HG02943 (cell line): ENCODE measurements at regions not wholly inside any gene's neighbourhood (a gene's known extent, or its start where the extent isn't known, plus 50 kb on each side); places are given as distances from the start of the nearest gene placed in this dataset.
"Not testable (repeated sequence)": the region's sequence is repeated elsewhere in the genome, so short reads cannot be mapped to it uniquely, and the experiment has no call there.

ENCODE experiments used
- ATAC-seq: cut with Tn5 transposase; IDR thresholded peaks from one replicate; pipeline ENCODE4 v1.9.1; 2021; ENCODE audit warnings: mild to moderate bottlenecking, low read depth, moderate library complexity; ENCODE audit not compliant: unreplicated experiment

GRCh38 chr3:177607589-177607988 lies 410.3 kb upstream of the TBL1XR1 start:
- ATAC-seq, result no peak

GRCh38 chr3:177608443-177608842 lies 411.2 kb upstream of the TBL1XR1 start:
- no peak for ATAC-seq

GRCh38 chr3:177609613-177610012 lies 412.3 kb upstream of the TBL1XR1 start:
- no peak for ATAC-seq

- no peak for ATAC-seq
Observed at GRCh38 chr3:177610262-177610661, 413.0 kb upstream of the TBL1XR1 start.

- ATAC-seq, result no peak
Observed at GRCh38 chr3:177610686-177611633, 413.7 kb upstream of the TBL1XR1 start.

GRCh38 chr3:177611752-177612334 lies 414.6 kb upstream of the TBL1XR1 start:
- no peak for ATAC-seq

- no peak for ATAC-seq
Observed at GRCh38 chr3:177613901-177614300, 416.6 kb upstream of the TBL1XR1 start.

GRCh38 chr3:177615015-177615414 lies 417.7 kb upstream of the TBL1XR1 start:
- ATAC-seq, result no peak

- ATAC-seq, result no peak
Observed at GRCh38 chr3:177618873-177619733, 421.8 kb upstream of the TBL1XR1 start.

- ATAC-seq, result no peak
Observed at GRCh38 chr3:177620073-177620472, 422.8 kb upstream of the TBL1XR1 start.

GRCh38 chr3:177622520-177622919 lies 425.2 kb upstream of the TBL1XR1 start:
- ATAC-seq, result no peak

GRCh38 chr3:177622982-177623617 lies 425.8 kb upstream of the TBL1XR1 start:
- no peak for ATAC-seq

GRCh38 chr3:177624528-177625495 lies 427.5 kb upstream of the TBL1XR1 start:
- no peak for ATAC-seq

GRCh38 chr3:177626045-177626444 lies 428.8 kb upstream of the TBL1XR1 start:
- no peak for ATAC-seq

- ATAC-seq, result not testable (repeated sequence)
Observed at GRCh38 chr3:177628095-177628719, 430.9 kb upstream of the TBL1XR1 start.

GRCh38 chr3:177629276-177629675 lies 432.0 kb upstream of the TBL1XR1 start:
- no peak for ATAC-seq

- ATAC-seq, result no peak
Observed at GRCh38 chr3:177633671-177634207, 436.5 kb upstream of the TBL1XR1 start.

GRCh38 chr3:177635601-177636106 lies 438.4 kb upstream of the TBL1XR1 start:
- not testable (repeated sequence) for ATAC-seq
